ENCODE measurements at regions not wholly inside any gene's neighbourhood (a gene's known extent, or its start where the extent isn't known, plus 50 kb on each side); places are given as distances from the start of the nearest gene placed in this dataset.

DNA sequence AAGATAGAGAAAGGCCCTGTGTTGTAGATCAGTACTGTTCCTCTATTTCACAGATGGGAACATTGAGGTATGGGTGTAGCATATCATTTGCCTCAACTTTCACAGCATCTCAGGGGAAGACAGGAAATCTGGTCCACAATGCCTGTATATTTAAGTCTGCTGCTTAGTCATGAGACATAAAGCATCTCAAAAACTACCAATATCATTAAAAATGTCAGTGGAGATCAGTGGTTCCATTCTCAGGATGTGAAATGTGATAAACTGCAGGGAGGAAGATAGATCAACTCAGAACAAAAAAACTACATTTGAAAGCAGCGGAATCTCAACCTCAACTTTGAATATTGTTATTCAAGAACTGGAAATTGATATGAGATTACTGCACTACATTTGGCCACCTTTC, 192.9 kb upstream of the PREP start:
- TF ChIP-seq EZH2 (IDR thresholded peaks at IDR 0.05; ENCODE audit: low read depth, unreplicated experiment) (no peak), ZNF331 (CRISPR knock-in tag; IDR thresholded peaks at IDR 0.05; ENCODE audit: low read depth) (no peak), JUNB (IDR thresholded peaks at IDR 0.05; ENCODE audit: unreplicated experiment) (no peak), STAT1 (IDR thresholded peaks at IDR 0.05; ENCODE audit: unreplicated experiment) (no peak), POLR2AphosphoS5 (IDR thresholded peaks at IDR 0.05; ENCODE audit: low read depth) (no peak), CREB1 (CRISPR knock-in tag; IDR thresholded peaks at IDR 0.05; ENCODE audit: low read depth) (no peak)
- TF ChIP-seq, protein P1, sequence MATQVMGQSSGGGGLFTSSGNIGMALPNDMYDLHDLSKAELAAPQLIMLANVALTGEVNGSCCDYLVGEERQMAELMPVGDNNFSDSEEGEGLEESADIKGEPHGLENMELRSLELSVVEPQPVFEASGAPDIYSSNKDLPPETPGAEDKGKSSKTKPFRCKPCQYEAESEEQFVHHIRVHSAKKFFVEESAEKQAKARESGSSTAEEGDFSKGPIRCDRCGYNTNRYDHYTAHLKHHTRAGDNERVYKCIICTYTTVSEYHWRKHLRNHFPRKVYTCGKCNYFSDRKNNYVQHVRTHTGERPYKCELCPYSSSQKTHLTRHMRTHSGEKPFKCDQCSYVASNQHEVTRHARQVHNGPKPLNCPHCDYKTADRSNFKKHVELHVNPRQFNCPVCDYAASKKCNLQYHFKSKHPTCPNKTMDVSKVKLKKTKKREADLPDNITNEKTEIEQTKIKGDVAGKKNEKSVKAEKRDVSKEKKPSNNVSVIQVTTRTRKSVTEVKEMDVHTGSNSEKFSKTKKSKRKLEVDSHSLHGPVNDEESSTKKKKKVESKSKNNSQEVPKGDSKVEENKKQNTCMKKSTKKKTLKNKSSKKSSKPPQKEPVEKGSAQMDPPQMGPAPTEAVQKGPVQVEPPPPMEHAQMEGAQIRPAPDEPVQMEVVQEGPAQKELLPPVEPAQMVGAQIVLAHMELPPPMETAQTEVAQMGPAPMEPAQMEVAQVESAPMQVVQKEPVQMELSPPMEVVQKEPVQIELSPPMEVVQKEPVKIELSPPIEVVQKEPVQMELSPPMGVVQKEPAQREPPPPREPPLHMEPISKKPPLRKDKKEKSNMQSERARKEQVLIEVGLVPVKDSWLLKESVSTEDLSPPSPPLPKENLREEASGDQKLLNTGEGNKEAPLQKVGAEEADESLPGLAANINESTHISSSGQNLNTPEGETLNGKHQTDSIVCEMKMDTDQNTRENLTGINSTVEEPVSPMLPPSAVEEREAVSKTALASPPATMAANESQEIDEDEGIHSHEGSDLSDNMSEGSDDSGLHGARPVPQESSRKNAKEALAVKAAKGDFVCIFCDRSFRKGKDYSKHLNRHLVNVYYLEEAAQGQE (IDR thresholded peaks at IDR 0.05; ENCODE audit: unreplicated experiment) = no peak
- TF ChIP-seq, protein P2, sequence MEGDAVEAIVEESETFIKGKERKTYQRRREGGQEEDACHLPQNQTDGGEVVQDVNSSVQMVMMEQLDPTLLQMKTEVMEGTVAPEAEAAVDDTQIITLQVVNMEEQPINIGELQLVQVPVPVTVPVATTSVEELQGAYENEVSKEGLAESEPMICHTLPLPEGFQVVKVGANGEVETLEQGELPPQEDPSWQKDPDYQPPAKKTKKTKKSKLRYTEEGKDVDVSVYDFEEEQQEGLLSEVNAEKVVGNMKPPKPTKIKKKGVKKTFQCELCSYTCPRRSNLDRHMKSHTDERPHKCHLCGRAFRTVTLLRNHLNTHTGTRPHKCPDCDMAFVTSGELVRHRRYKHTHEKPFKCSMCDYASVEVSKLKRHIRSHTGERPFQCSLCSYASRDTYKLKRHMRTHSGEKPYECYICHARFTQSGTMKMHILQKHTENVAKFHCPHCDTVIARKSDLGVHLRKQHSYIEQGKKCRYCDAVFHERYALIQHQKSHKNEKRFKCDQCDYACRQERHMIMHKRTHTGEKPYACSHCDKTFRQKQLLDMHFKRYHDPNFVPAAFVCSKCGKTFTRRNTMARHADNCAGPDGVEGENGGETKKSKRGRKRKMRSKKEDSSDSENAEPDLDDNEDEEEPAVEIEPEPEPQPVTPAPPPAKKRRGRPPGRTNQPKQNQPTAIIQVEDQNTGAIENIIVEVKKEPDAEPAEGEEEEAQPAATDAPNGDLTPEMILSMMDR (conservative IDR thresholded peaks at IDR 0.05; ENCODE audit: low read depth in 2 of 2) = no peak
